ENCODE measurements at regions not wholly inside any gene's neighbourhood (a gene's known extent, or its start where the extent isn't known, plus 50 kb on each side); places are given as distances from the start of the nearest gene placed in this dataset.

DNA sequence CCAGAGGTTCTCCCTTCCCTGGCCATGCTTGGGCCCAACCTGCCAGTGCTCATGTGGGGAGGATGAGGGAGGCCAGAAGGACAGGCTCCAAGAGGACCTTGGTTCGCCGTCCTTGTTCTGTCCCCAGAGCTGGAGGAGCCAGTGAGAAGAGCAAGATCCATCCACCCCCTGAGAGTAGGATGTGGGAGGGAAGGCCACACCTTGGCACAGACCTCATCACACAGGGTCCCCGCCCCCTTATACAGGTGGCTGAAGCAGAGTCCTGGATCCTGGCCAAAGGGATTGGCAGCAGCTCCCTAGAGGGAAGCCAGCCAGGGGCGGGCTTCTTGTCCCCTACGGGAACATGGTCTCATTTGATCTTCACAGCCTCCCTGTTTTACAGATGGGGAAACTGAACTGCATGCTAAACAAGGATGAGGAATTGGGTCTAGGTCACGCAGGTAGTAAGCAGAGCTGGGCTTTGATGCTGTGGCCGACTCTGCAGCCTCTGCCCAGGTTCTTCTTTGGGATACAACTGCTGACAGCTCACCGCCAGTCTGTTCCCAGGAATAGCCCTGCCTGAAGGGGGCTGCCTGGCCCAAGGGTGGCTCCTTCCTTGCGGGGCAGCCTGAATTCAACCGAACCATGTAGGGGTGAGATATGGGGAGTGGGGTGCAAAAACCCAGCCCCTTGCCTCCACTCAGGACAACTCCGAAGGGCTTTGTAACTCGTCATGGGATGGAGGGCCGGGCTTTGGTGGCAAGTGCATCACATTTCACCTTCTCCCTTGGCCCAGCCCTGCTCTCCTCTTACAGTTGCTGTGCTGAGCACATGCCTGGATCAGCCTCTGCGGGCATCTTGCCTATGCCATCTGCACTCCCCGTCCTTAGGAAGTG, 62.2 kb upstream of the KDM7A start:
- no peak for DNase-seq

- DNase-seq, result no peak
Observed at GRCh38 chr7:140237390-140237789, 60.6 kb upstream of the KDM7A start.

GRCh38 chr7:140236626-140237025, 59.8 kb upstream of the KDM7A start:
- DNase-seq, result no peak

DNA sequence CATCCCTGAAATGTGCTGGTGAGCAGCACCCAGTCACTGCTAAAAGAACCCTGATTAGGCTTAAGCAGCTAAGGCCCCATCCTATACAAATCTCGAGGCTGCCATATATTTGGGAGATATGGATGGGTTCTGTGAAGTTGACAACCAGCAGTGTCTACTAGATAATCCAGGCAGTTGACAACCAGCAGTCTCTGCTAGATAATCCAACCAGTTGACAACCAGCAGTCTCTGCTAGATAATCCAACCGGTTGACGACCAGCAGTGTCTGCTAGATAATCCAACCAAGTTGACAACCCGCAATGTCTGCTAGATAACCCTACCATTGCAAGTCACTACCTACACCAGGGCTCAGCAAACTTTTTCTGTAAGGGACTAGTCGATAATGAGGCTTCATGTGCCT, 58.3 kb upstream of the KDM7A start:
- no peak for DNase-seq

DNA sequence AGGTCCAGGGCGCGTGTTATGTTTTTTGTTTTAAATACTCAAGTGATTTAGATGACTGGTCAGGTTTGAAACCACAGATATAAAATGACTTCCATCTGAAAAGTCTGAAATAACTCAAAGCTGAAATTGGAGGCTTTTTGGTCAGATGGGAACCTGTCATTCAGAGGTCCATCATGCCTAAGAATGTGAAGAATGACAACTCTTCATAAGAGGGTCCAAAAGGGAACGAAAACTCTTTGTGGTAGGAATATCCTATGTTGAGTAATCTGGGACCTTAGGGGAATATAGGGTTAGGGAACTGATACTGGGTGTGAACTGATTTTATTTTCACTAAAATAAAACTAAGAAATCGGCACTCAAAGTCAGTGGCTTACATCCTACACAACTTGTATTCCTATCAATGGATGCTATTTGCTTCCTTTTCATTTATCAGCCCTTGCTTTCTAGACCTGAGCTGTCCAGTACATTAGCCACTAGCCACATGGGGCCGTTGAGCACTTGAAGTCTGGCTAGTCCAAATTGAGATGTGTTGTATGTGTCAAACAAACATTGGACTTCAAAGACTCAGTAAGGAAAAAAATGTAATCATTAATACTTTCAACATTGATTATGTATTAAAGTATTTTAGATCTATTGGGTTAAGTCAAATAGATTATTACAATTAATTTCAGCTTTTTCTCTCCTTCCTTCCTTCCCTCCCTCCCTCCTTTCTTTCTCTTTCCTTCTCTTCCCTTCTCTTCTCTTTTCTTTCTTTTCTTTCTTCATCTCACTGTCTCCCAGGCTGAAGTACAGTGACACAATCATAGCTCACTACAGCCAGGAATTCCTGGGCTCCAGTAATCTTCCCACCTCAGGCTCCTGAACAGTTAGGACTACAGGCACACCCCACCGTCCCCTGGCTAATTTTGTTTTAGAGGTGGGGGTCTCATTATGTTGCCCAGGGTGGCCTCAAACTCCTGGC, 56.5 kb upstream of the KDM7A start:
- DNase-seq, result no peak

DNA sequence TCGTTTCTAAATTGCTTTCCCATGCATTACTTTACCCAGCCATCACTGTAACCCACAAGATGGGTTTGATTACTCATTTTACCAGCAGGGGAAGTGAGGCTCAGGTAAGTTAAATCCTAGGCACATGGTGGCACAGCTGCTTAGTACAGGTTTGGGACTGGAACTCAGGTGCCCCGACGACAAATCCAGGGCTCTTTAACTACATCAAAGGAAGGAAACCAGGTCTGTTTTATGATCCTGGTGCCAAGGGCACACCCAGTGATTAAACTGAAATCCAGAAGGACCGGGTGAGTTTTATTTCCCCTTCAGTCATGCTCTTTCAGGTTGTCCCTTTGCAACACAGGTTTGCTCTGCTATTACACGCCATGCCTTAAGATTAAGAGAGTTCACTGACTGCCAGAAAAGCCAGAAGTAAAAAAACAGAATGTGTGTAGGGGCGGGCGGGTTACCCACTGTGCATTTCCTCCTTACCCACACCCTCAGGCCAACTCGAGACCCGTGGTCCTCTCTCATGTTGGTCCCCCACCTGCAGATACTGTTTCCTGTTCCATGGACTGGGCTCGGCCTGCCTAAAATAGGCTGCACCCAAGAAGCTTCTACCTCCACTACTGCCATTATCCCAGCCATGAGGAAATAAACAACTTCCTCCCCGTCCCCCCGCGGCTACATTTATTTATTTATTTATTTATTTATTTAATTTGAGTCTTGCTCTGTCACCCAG, 55.1 kb upstream of the KDM7A start:
- no peak for DNase-seq

DNA sequence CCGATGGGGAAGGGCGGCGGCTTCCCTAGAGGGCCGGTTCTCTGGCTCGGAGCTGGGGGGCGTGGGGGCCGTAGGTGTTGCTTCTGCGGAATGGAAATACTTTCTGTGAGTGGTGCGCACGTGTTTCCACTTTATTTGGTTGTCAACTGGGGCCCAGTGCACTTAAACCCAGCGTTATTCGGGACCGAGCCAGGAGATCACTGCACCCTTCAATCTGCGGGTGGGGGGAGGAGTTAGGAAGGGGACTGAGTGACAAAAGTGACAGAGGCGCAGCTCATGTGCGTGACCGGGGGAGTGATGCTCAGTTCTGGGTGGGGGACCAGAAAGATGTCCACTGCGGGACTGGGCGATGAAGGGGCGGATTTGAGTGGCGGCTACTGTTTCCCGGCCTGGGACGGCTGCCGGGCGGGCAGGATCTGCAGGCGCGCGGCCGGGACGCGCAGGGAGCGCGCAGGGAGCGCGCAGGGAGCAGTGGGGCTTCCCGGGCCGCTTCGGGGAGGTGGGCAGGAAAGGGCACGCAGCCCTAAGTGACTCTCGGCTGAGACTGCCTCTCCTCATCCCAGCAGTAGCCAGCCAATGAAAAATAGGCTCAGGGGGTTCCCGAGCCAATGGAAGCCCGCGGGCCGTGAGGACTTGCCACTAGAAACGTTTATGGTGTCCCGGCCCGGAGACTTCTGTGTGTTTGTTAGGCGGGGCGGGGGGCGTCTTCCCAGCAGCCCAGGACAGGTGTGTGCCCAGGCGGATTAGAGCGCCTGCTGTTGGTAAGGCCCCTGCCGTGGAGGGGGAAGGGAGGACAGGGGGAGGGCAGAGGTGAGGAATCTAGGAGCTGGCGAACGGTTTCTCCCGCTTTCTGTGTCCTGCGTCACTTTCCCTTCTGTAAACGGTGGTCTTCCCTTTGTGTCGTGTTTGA, 54.3 kb upstream of the KDM7A start:
- DNase-seq, result no peak

GRCh38 chr7:140230516-140230860, 53.7 kb upstream of the KDM7A start:
- no peak for DNase-seq

DNA sequence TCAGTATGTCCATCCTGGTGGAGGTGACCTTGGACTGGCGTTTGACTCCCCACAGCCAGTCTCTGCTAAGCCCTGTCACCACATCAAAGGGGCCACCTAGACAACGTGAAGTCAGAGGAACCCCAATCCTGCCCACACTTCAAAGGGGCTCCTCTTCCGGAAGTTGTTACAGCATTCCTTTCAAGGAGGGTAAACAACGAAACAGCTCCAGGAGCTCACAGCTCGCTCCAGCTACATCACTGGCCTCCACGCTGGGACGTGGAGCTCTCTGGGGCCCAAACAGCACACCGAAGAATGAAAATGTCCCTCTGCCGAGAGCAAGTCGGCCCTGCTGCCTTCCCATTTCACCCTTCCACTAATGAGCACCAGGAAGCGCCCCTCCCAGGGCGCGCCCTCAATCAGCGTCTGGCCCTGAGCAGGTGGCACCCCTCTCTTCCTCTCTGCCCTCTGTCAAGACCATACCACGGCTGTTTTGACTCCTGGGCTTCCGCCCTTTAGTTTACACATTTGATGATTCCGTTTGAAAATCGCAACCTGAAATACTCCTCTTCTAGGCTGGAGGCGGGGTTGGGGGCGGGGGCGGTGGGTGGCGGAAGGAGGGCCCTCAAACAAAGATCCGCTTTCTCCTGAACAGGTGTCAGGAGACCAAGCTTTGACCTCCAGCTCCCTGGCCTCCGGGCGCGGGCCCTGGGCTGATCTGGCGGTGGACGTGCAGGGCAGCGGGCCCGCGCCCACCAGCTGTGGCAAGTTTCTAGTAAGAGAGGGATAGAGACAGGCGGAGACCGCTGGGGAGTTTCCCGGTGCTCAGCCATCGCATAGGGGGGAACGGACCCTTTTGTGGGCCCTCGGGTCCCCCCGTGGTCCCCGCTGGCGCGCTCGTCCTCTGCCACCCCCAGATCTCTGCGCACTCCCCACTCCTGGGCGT, 53.1 kb upstream of the KDM7A start:
- DNase-seq, result no peak

GRCh38 chr7:140229101-140229525, 52.3 kb upstream of the KDM7A start:
- DNase-seq, result no peak

Data from GDM1 (cell line).